ENCODE measurements at regions not wholly inside any gene's neighbourhood (a gene's known extent, or its start where the extent isn't known, plus 50 kb on each side); places are given as distances from the start of the nearest gene placed in this dataset.

GRCh38 chr21:16492892-16493291 is 763.1 kb downstream of the USP25 start:
- FAIRE-seq (no peak), DNase-seq (ENCODE audit: insufficient read length, low spot score) (no peak)
- no peak for TF ChIP-seq POLR2AphosphoS5 (IDR thresholded peaks at IDR 0.05; ENCODE audit: low read depth, low read length)
- no peak for TF ChIP-seq PAX5 (IDR thresholded peaks at IDR 0.05; ENCODE audit: insufficient read depth, low read length, severe bottlenecking)
- TF ChIP-seq POU2F2 (IDR thresholded peaks at IDR 0.05; ENCODE audit: low read depth, low read length) = no peak
- no peak for TF ChIP-seq SPI1 (IDR thresholded peaks at IDR 0.05; ENCODE audit: low read depth, low read length)
- no peak for TF ChIP-seq TAF1 (IDR thresholded peaks at IDR 0.05; ENCODE audit: low read depth, low read length)
- no peak for TF ChIP-seq POLR2A (IDR thresholded peaks at IDR 0.05; ENCODE audit: low read depth, low read length)

GRCh38 chr21:16496609-16497008 is 766.8 kb downstream of the USP25 start:
- DNase-seq (ENCODE audit: insufficient read length, low spot score) (no peak), FAIRE-seq (no peak)
- no peak for TF ChIP-seq SPI1 (IDR thresholded peaks at IDR 0.05; ENCODE audit: low read depth, low read length)
- TF ChIP-seq POLR2A (IDR thresholded peaks at IDR 0.05; ENCODE audit: low read depth, low read length) = no peak
- no peak for TF ChIP-seq POU2F2 (IDR thresholded peaks at IDR 0.05; ENCODE audit: low read depth, low read length)
- TF ChIP-seq TAF1 (IDR thresholded peaks at IDR 0.05; ENCODE audit: low read depth, low read length) = no peak
- TF ChIP-seq PAX5 (IDR thresholded peaks at IDR 0.05; ENCODE audit: insufficient read depth, low read length, severe bottlenecking) = no peak
- TF ChIP-seq POLR2AphosphoS5 (IDR thresholded peaks at IDR 0.05; ENCODE audit: low read depth, low read length) = no peak

- FAIRE-seq = no peak
- DNase-seq (ENCODE audit: insufficient read length, low spot score) = no peak
- no peak for TF ChIP-seq TAF1 (IDR thresholded peaks at IDR 0.05; ENCODE audit: low read depth, low read length)
- no peak for TF ChIP-seq POLR2AphosphoS5 (IDR thresholded peaks at IDR 0.05; ENCODE audit: low read depth, low read length)
- TF ChIP-seq POU2F2 (IDR thresholded peaks at IDR 0.05; ENCODE audit: low read depth, low read length) = no peak
- no peak for TF ChIP-seq POLR2A (IDR thresholded peaks at IDR 0.05; ENCODE audit: low read depth, low read length)
- no peak for TF ChIP-seq SPI1 (IDR thresholded peaks at IDR 0.05; ENCODE audit: low read depth, low read length)
- TF ChIP-seq PAX5 (IDR thresholded peaks at IDR 0.05; ENCODE audit: insufficient read depth, low read length, severe bottlenecking) = no peak
These were observed 770.5 kb downstream of the USP25 start for GRCh38 chr21:16500271-16500670.

- DNase-seq (ENCODE audit: insufficient read length, low spot score) (no peak), FAIRE-seq (no peak)
- TF ChIP-seq TAF1 (IDR thresholded peaks at IDR 0.05; ENCODE audit: low read depth, low read length) (no peak), SPI1 (IDR thresholded peaks at IDR 0.05; ENCODE audit: low read depth, low read length) (no peak), PAX5 (IDR thresholded peaks at IDR 0.05; ENCODE audit: insufficient read depth, low read length, severe bottlenecking) (no peak), POLR2A (IDR thresholded peaks at IDR 0.05; ENCODE audit: low read depth, low read length) (no peak), POLR2AphosphoS5 (IDR thresholded peaks at IDR 0.05; ENCODE audit: low read depth, low read length) (no peak), POU2F2 (IDR thresholded peaks at IDR 0.05; ENCODE audit: low read depth, low read length) (no peak)
These were observed 772.5 kb downstream of the USP25 start for GRCh38 chr21:16502273-16502672.

GRCh38 chr21:16502897-16503296 is 773.1 kb downstream of the USP25 start:
- DNase-seq (ENCODE audit: insufficient read length, low spot score) (no peak), FAIRE-seq (no peak)
- TF ChIP-seq TAF1 (IDR thresholded peaks at IDR 0.05; ENCODE audit: low read depth, low read length) (no peak), POLR2A (IDR thresholded peaks at IDR 0.05; ENCODE audit: low read depth, low read length) (no peak), SPI1 (IDR thresholded peaks at IDR 0.05; ENCODE audit: low read depth, low read length) (no peak), PAX5 (IDR thresholded peaks at IDR 0.05; ENCODE audit: insufficient read depth, low read length, severe bottlenecking) (no peak), POLR2AphosphoS5 (IDR thresholded peaks at IDR 0.05; ENCODE audit: low read depth, low read length) (no peak), POU2F2 (IDR thresholded peaks at IDR 0.05; ENCODE audit: low read depth, low read length) (no peak)

- no peak for FAIRE-seq
- no peak for DNase-seq (ENCODE audit: insufficient read length, low spot score)
- no peak for TF ChIP-seq TAF1 (IDR thresholded peaks at IDR 0.05; ENCODE audit: low read depth, low read length)
- TF ChIP-seq POU2F2 (IDR thresholded peaks at IDR 0.05; ENCODE audit: low read depth, low read length) = no peak
- TF ChIP-seq POLR2A (IDR thresholded peaks at IDR 0.05; ENCODE audit: low read depth, low read length) = no peak
- TF ChIP-seq POLR2AphosphoS5 (IDR thresholded peaks at IDR 0.05; ENCODE audit: low read depth, low read length) = no peak
- TF ChIP-seq PAX5 (IDR thresholded peaks at IDR 0.05; ENCODE audit: insufficient read depth, low read length, severe bottlenecking) = no peak
- TF ChIP-seq SPI1 (IDR thresholded peaks at IDR 0.05; ENCODE audit: low read depth, low read length) = no peak
These were observed 774.5 kb downstream of the USP25 start for GRCh38 chr21:16504281-16504680.

- DNase-seq (ENCODE audit: insufficient read length, low spot score) (no peak), FAIRE-seq (no peak)
- TF ChIP-seq POLR2AphosphoS5 (IDR thresholded peaks at IDR 0.05; ENCODE audit: low read depth, low read length) (no peak), POU2F2 (IDR thresholded peaks at IDR 0.05; ENCODE audit: low read depth, low read length) (no peak), PAX5 (IDR thresholded peaks at IDR 0.05; ENCODE audit: insufficient read depth, low read length, severe bottlenecking) (no peak), SPI1 (IDR thresholded peaks at IDR 0.05; ENCODE audit: low read depth, low read length) (no peak), POLR2A (IDR thresholded peaks at IDR 0.05; ENCODE audit: low read depth, low read length) (no peak), TAF1 (IDR thresholded peaks at IDR 0.05; ENCODE audit: low read depth, low read length) (no peak)
These were observed 775.0 kb downstream of the USP25 start for GRCh38 chr21:16504766-16505165.

GRCh38 chr21:16509476-16509875 is 779.7 kb downstream of the USP25 start:
- no peak for DNase-seq (ENCODE audit: insufficient read length, low spot score)
- FAIRE-seq = no peak
- TF ChIP-seq TAF1 (IDR thresholded peaks at IDR 0.05; ENCODE audit: low read depth, low read length) = no peak
- no peak for TF ChIP-seq POU2F2 (IDR thresholded peaks at IDR 0.05; ENCODE audit: low read depth, low read length)
- TF ChIP-seq SPI1 (IDR thresholded peaks at IDR 0.05; ENCODE audit: low read depth, low read length) = no peak
- no peak for TF ChIP-seq PAX5 (IDR thresholded peaks at IDR 0.05; ENCODE audit: insufficient read depth, low read length, severe bottlenecking)
- no peak for TF ChIP-seq POLR2AphosphoS5 (IDR thresholded peaks at IDR 0.05; ENCODE audit: low read depth, low read length)
- no peak for TF ChIP-seq POLR2A (IDR thresholded peaks at IDR 0.05; ENCODE audit: low read depth, low read length)

- TF ChIP-seq TAF1 (IDR thresholded peaks at IDR 0.05; ENCODE audit: low read depth, low read length) (no peak), POLR2A (IDR thresholded peaks at IDR 0.05; ENCODE audit: low read depth, low read length) (no peak), PAX5 (IDR thresholded peaks at IDR 0.05; ENCODE audit: insufficient read depth, low read length, severe bottlenecking) (no peak), POU2F2 (IDR thresholded peaks at IDR 0.05; ENCODE audit: low read depth, low read length) (no peak)
- DNase-seq (ENCODE audit: insufficient read length, low spot score) (no peak), FAIRE-seq (no peak)
These were observed 784.5 kb downstream of the USP25 start for GRCh38 chr21:16514316-16514715.

- DNase-seq (ENCODE audit: insufficient read length, low spot score) (no peak), FAIRE-seq (no peak)
- TF ChIP-seq SPI1 (IDR thresholded peaks at IDR 0.05; ENCODE audit: low read depth, low read length) (no peak), PAX5 (IDR thresholded peaks at IDR 0.05; ENCODE audit: insufficient read depth, low read length, severe bottlenecking) (no peak), TAF1 (IDR thresholded peaks at IDR 0.05; ENCODE audit: low read depth, low read length) (no peak), POLR2AphosphoS5 (IDR thresholded peaks at IDR 0.05; ENCODE audit: low read depth, low read length) (no peak), POLR2A (IDR thresholded peaks at IDR 0.05; ENCODE audit: low read depth, low read length) (no peak), POU2F2 (IDR thresholded peaks at IDR 0.05; ENCODE audit: low read depth, low read length) (no peak)
These were observed 787.6 kb downstream of the USP25 start for GRCh38 chr21:16517383-16517782.
